Endothelial cell of umbilical vein (primary cell): ENCODE measurements at regions not wholly inside any gene's neighbourhood (a gene's known extent, or its start where the extent isn't known, plus 50 kb on each side); places are given as distances from the start of the nearest gene placed in this dataset.

Source experiments
- BruUV-seq: library from RNA; stranded (reverse); fragments of 400-500 nt; replicated peaks from 2 replicates; lab custom pipeline; 2021; lab: Mats Ljungman, UMichigan
- CTCF ChIA-PET: fragments of 300-600, 350-600 bp; sonication (Branson Sonifier 250); formaldehyde crosslinking; loops from one replicate; lab custom pipeline; 2021; ENCODE audit warnings: antibody characterized with exemption, inconsistent platforms; lab: Charles Lee
- POLR2A ChIA-PET: fragments of 300-600, 350-600 bp; sonication (Branson Sonifier 250); formaldehyde crosslinking; loops from one replicate; lab custom pipeline; 2021; ENCODE audit warnings: antibody characterized with exemption, inconsistent platforms; lab: Charles Lee
- DNase-seq: peaks from one replicate; pipeline ENCODE4 v3.0.0-alpha.2; 2011; ENCODE audit warnings: low read depth, low spot score
- FAIRE-seq: peaks from 2 replicates; lab custom pipeline; 2011; peaks lifted over from hg19 to GRCh38; lab: Jason Lieb, UNC
- H2AFZ ChIP-seq: 2 replicates; pipeline ENCODE4 v1.6.0; 2012; ENCODE audit warnings: low read depth, low read length, control low read depth, inconsistent platforms
- H3K27ac ChIP-seq: 2 replicates; pipeline ENCODE4 v1.5.1; 2011; ENCODE audit warnings: low read depth, mild to moderate bottlenecking, control low read depth, low read length, moderate library complexity; ENCODE audit not compliant: insufficient read depth
- H3K27me3 ChIP-seq, 2 experiments: 2 replicates each; pipeline versions ENCODE4 v1.6.0 to v1.6.1; 2011; ENCODE audit warnings: low read length in 2 of 2, mixed read lengths in 1 of 2; ENCODE audit not compliant: control insufficient read depth in 2 of 2, insufficient read depth in 2 of 2
- H3K36me3 ChIP-seq, 2 experiments: 2 replicates in 1 of 2; 3 replicates in 1 of 2; pipeline ENCODE4 v1.5.1; 2011; ENCODE audit warnings: low read length in 2 of 2, mild to moderate bottlenecking in 1 of 2, moderate library complexity in 1 of 2; ENCODE audit not compliant: control insufficient read depth in 2 of 2, insufficient read depth in 2 of 2; ENCODE audit errors: extremely low read depth in 1 of 2
- H3K4me1 ChIP-seq: 3 replicates; pipeline ENCODE4 v1.5.1; 2011; ENCODE audit warnings: mild to moderate bottlenecking, low read length; ENCODE audit not compliant: control insufficient read depth, insufficient read depth; ENCODE audit errors: extremely low read depth
- H3K4me2 ChIP-seq: 2 replicates; pipeline ENCODE4 v1.6.1; 2011; ENCODE audit warnings: low read length, control low read depth, mixed read lengths; ENCODE audit not compliant: insufficient read depth
- H3K4me3 ChIP-seq, 3 experiments: fragments of 200-600 bp in 1 of 3; sonication (generic), shearing (Covaris generic) in 1 of 3; replicated peaks in 1 of 3; 2 replicates each; pipeline ENCODE4 v1.5.1; 2011 to 2016; ENCODE audit warnings: control low read depth in 3 of 3, low read length in 3 of 3, mild to moderate bottlenecking in 2 of 3, inconsistent platforms in 1 of 3, low read depth in 1 of 3, moderate library complexity in 1 of 3; ENCODE audit not compliant: insufficient read depth in 1 of 3
- H3K79me2 ChIP-seq: 2 replicates; pipeline ENCODE4 v1.6.0; 2012; ENCODE audit warnings: low read length, inconsistent platforms; ENCODE audit not compliant: control insufficient read depth, insufficient read depth
- H3K9ac ChIP-seq: replicated peaks from 2 replicates; pipeline ENCODE3; 2011; ENCODE audit warnings: low read length, control low read depth; ENCODE audit not compliant: insufficient read depth; ENCODE audit errors: extremely low read depth
- H3K9me1 ChIP-seq: replicated peaks from 3 replicates; pipeline ENCODE4 v1.6.0; 2011; ENCODE audit warnings: mild to moderate bottlenecking, low read length; ENCODE audit not compliant: control insufficient read depth, insufficient read depth; ENCODE audit errors: extremely low read depth
- H3K9me3 ChIP-seq: replicated peaks from 2 replicates; pipeline ENCODE4 v1.5.1; 2012; ENCODE audit warnings: low read length, inconsistent platforms; ENCODE audit not compliant: control insufficient read depth, insufficient read depth
- H4K20me1 ChIP-seq: replicated peaks from 2 replicates; pipeline ENCODE3; 2011; ENCODE audit warnings: mild to moderate bottlenecking, low read length; ENCODE audit not compliant: control insufficient read depth, insufficient read depth; ENCODE audit errors: extremely low read depth
- CTCF ChIP-seq, 2 donors: IDR thresholded peaks; 1 replicate in 1 of 2; 2 replicates in 1 of 2; pipeline ENCODE4 v1.5.1; 2011; ENCODE audit warnings: low read length in 2 of 2, mild to moderate bottlenecking in 2 of 2, moderate library complexity in 2 of 2, control low read depth in 1 of 2, inconsistent platforms in 1 of 2, low read depth in 1 of 2; ENCODE audit not compliant: insufficient read depth in 1 of 2; ENCODE audit errors: extremely low read depth in 1 of 2
- EZH2 ChIP-seq: IDR thresholded peaks from 2 replicates; pipeline ENCODE4 v1.6.1; 2012; ENCODE audit warnings: borderline replicate concordance, low read depth, mild to moderate bottlenecking, moderate library complexity, low read length, inconsistent platforms; ENCODE audit not compliant: severe bottlenecking
- FOS ChIP-seq: IDR thresholded peaks from 2 replicates; pipeline ENCODE4 v1.6.1; 2011; ENCODE audit warnings: mild to moderate bottlenecking, low read length, moderate library complexity, borderline replicate concordance; ENCODE audit not compliant: insufficient read depth
- GATA2 ChIP-seq: IDR thresholded peaks from 2 replicates; pipeline ENCODE4 v1.7.0; 2011; ENCODE audit warnings: low read depth, mild to moderate bottlenecking, moderate library complexity, mixed read lengths, low read length; ENCODE audit not compliant: insufficient read length, insufficient read depth
- JUN ChIP-seq: IDR thresholded peaks from 2 replicates; pipeline ENCODE4 v1.6.1; 2011; ENCODE audit warnings: borderline replicate concordance, low read depth; ENCODE audit not compliant: insufficient read length, insufficient read depth
- MAX ChIP-seq: IDR thresholded peaks from 2 replicates; pipeline ENCODE4 v1.6.1; 2011; ENCODE audit not compliant: insufficient read depth, insufficient read length
- MYC ChIP-seq: IDR thresholded peaks from one replicate; pipeline ENCODE4 v1.6.1; 2011; ENCODE audit warnings: mild to moderate bottlenecking, low read depth, low read length
- POLR2A ChIP-seq: IDR thresholded peaks from 2 replicates; pipeline ENCODE4 v1.6.1; 2012; ENCODE audit warnings: low read depth, mild to moderate bottlenecking, control low read depth, low read length
- POLR2AphosphoS5 ChIP-seq: IDR thresholded peaks from 2 replicates; pipeline ENCODE4 v1.6.1; 2012; ENCODE audit warnings: low read depth, mild to moderate bottlenecking, control low read depth, low read length, moderate library complexity; ENCODE audit not compliant: insufficient read depth
- dilution Hi-C: fragments of 300-500 bp; cut with MboI; formaldehyde crosslinking; loops from one replicate; pipeline ENCODE4 v1.15.0; 2019; ENCODE audit warnings: low sequenced_read_pairs; ENCODE audit not compliant: extremely low pct_ligation_motif_present
- intact Hi-C: fragments of 100-400 bp; cut with micrococcal nuclease; formaldehyde crosslinking; loops from one replicate; pipeline ENCODE4 v1.10.0; 2022

GRCh38 chr3:109440353-109440752 lies 103.0 kb upstream of the DPPA4 start:
- CTCF ChIA-PET, result no interaction called here
- POLR2A ChIA-PET, result no interaction called here
- no peaks in the 10 kb centered on the region for H4K20me1 ChIP-seq
- FAIRE-seq, result no peak
- DNase-seq, result no peak
- H3K79me2 ChIP-seq, result no peaks in the 10 kb centered on the region
- H3K4me2 ChIP-seq, result no peak overlapping the region
- no peak overlapping the region for H3K4me3 ChIP-seq
- H3K27me3 ChIP-seq, result no peaks in the 10 kb centered on the region
- TF ChIP-seq EZH2 (no peak), MAX (no peak), POLR2AphosphoS5 (no peak)
- H3K9ac ChIP-seq, result no peak overlapping the region
- BruUV-seq, result no TSS peak
- H2AFZ ChIP-seq, result no peak overlapping the region
- dilution Hi-C loops (no loop called here), intact Hi-C loops (no loop called here)
- H3K9me3 ChIP-seq, result peaks cover 2% of the 10 kb centered on the region
- no peaks in the 10 kb centered on the region for H3K9me1 ChIP-seq
- no peaks in the 10 kb centered on the region for H3K4me1 ChIP-seq
- no peak overlapping the region for H3K27ac ChIP-seq
- no peaks in the 10 kb centered on the region for H3K36me3 ChIP-seq

GRCh38 chr3:109432833-109433232 lies 95.5 kb upstream of the DPPA4 start:
- Histone ChIP-seq H3K4me2 (no peak overlapping the region), H3K79me2 (no peaks in the 10 kb centered on the region), H3K9me1 (no peaks in the 10 kb centered on the region), H3K4me1 (no peaks in the 10 kb centered on the region), H4K20me1 (no peaks in the 10 kb centered on the region), H3K36me3 (no peaks in the 10 kb centered on the region), H3K9me3 (no peaks in the 10 kb centered on the region), H3K9ac (no peak overlapping the region), H3K27ac (no peak overlapping the region), H3K4me3 (no peak overlapping the region), H2AFZ (no peak overlapping the region), H3K27me3 (no peaks in the 10 kb centered on the region)
- CTCF ChIA-PET, result no interaction called here
- FAIRE-seq (no peak), DNase-seq (no peak)
- dilution Hi-C loops (no loop called here), intact Hi-C loops (no loop called here)
- POLR2A ChIA-PET, result no interaction called here
- no peak for TF ChIP-seq MAX
- no peak for TF ChIP-seq GATA2
- no peak for TF ChIP-seq FOS
- no peak for TF ChIP-seq POLR2A
- no peak for TF ChIP-seq MYC
- no peak for TF ChIP-seq POLR2AphosphoS5
- no peak for TF ChIP-seq CTCF (IDR thresholded peaks at IDR 0.05; ENCODE audit: extremely low read depth in 1 of 2, insufficient read depth in 1 of 2, low read depth in 1 of 2, low read length in 2 of 2)
- no peak for TF ChIP-seq JUN
- no peak for TF ChIP-seq EZH2
- no TSS peak for BruUV-seq
